ENCODE measurements at regions not wholly inside any gene's neighbourhood (a gene's known extent, or its start where the extent isn't known, plus 50 kb on each side); places are given as distances from the start of the nearest gene placed in this dataset.

DNA sequence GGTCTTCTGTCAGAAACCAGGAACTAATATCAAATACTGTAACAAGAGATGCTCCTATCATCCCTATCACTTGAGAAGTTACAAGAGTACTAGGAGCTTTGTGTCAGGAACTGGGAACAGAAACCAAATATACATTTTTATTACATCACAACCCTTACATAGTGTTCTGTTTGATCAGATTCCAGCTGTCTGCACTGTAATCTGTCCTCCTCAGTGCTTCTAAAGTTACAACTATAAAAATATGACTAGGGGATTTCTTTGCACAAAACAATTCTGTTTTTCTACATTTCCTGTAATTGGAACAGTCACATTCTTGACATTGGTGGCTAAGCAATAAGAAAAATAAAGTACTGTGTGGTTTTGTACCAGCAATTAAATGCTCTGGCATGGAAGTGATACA is 686.0 kb downstream of the PDHA2 start:
- DNase-seq (ENCODE audit: low read depth in 2 of 2): no peak

DNA sequence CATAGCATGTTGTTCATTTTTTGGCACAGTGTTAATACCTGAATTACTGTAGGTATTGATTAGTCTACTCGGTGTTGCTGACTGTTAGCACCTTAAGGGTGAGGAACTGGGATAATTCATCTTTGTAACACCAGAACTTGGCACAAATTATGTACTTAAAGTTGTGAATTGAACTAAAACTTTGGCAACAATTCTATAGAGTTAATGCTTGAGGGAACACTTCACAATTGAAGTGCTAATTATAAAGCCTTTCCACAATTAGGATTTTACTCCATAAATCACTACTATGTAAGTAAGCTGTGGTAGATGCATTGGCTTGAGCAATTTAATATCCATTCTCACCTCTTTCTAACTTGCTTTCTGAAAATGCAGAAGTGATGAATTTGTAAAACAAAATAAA is 686.7 kb downstream of the PDHA2 start:
- DNase-seq (ENCODE audit: low read depth in 2 of 2): no peak

GRCh38 chr4:96531836-96532235 is 691.9 kb downstream of the PDHA2 start:
- no peak for DNase-seq (ENCODE audit: low read depth in 2 of 2)

- DNase-seq (ENCODE audit: low read depth in 2 of 2): no peak
These were observed 703.5 kb downstream of the PDHA2 start for GRCh38 chr4:96543346-96543745.

DNA sequence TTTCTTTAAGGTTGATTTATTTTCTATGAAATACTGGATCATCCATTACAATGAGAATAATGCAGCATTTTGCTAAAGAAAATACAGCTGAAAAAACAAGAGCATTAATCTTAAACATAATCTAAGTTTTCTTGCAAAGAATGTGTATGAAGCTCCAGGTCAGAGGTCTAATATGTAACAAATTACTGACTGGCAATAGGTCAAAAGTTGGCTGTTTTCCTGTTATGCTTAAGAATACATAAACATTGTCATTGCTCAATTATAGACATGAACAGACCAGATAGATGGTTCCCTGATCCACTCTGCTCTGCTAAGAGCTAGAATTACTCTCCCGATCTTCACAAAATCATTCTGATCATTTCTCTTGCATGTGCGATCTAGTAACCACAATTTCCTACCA is 718.6 kb downstream of the PDHA2 start:
- no peak for DNase-seq (ENCODE audit: low read depth in 2 of 2)

GRCh38 chr4:96566755-96567154 is 726.9 kb downstream of the PDHA2 start:
- no peak for DNase-seq (ENCODE audit: low read depth in 2 of 2)

- DNase-seq (ENCODE audit: low read depth in 2 of 2): no peak
These were observed 745.4 kb downstream of the PDHA2 start for GRCh38 chr4:96585304-96585703.

DNA sequence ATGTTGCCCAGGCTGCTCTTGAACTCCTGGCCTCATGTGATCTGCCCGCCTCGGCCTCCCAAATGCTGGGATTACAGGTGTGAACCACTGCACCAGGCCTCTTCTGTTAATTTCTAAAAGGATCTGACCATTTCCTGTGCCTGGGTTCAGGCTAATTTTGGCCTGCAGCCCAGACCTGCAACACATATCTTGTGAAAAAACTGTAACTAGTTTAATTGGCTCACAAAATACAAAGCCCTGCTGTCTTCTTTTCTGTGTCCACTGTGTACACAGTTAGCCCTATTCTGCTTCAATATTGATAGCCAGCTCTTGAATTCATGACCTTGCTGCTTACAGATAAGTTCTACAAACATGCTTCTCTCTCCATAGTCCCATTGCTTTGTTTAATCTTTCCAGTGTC is 753.5 kb downstream of the PDHA2 start:
- DNase-seq (ENCODE audit: low read depth in 2 of 2): no peak

GRCh38 chr4:96598465-96598864 is 758.6 kb downstream of the PDHA2 start:
- DNase-seq (ENCODE audit: low read depth in 2 of 2): no peak

DNA sequence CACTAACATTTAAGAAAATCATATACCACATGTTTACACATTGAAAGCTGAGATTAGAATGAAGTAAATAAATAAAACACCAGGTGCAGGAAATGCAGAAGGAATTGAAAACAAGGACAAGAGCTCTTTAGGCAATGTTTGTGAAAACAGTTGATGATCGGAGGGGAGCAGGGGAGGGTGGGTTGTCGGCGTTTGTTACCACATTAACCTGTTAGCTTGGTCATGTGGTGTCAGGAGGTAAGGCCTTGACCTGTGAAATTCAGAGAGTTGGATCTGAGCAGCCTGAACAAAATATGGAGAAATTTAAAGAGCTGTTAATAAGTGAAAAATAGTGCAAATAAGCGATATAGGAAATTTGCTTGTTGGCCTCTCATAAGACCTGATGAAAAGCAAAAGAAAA is 759.9 kb downstream of the PDHA2 start:
- no peak for DNase-seq (ENCODE audit: low read depth in 2 of 2)

DNA sequence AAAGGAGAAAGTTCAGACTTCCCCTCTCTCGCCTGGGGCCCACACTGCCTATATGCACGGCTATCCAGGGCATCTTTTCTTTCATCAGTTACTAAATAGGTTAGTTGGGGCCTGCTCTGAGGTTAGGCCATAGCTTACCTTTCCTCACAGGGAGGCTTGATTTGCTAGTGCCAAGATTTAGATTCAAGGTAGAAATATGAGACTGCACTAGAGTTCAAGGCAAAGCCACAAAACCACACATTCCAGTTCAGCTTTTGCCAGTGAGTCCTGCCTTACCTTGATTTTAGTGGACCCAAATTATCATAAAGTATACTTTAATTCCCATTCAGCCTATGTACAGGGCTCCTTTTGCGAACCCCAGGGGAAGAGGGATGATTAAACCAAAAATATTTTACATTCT is 762.8 kb downstream of the PDHA2 start:
- no peak for DNase-seq (ENCODE audit: low read depth in 2 of 2)

- DNase-seq (ENCODE audit: low read depth in 2 of 2): no peak
These were observed 763.7 kb downstream of the PDHA2 start for GRCh38 chr4:96603641-96604040.

GRCh38 chr4:96606451-96606850 is 766.6 kb downstream of the PDHA2 start:
- DNase-seq (ENCODE audit: low read depth in 2 of 2): no peak

DNA sequence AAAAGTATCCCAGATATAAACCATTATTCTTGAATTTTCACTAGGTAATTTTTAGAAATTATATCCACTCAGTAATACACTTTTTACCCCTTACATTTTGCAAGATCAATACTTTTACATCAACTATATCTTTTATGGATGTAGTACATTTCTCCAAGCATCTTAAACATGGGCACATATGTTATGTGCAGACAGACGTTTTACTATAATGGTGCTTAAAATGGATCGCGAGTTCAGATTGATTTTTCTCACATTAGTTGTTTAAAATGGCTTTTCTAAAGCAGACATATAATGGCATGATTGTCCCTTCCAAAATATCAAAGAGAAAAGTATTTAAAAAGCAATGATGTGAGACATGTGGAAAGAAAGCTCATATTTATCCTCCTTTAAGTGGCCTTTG is 786.1 kb downstream of the PDHA2 start:
- DNase-seq (ENCODE audit: low read depth in 2 of 2): no peak

- no peak for DNase-seq (ENCODE audit: low read depth in 2 of 2)
These were observed 790.9 kb downstream of the PDHA2 start for GRCh38 chr4:96630839-96631238.

DNA sequence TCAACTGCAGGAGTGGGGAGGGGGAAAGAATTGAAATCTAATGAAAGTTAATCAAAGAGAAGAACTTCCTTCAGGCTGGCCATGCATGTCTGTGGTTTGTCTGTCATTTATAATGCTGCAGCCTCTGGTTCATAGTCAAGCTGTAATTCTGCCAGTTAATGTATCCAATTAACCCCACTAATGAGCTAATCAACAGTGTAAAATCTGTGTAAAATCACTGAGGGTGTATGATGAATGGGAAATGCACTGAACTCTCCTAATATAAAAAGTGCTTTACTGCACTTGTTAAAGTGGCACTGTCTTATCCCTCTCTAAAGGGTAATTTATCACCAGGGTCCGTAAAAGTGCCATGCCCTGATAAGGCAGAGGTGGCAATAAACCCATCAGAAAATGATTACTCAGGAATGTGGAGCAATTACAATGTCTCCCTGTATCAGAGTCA is 798.1 kb downstream of the PDHA2 start:
- DNase-seq (ENCODE audit: low read depth in 2 of 2): no peak

DNA sequence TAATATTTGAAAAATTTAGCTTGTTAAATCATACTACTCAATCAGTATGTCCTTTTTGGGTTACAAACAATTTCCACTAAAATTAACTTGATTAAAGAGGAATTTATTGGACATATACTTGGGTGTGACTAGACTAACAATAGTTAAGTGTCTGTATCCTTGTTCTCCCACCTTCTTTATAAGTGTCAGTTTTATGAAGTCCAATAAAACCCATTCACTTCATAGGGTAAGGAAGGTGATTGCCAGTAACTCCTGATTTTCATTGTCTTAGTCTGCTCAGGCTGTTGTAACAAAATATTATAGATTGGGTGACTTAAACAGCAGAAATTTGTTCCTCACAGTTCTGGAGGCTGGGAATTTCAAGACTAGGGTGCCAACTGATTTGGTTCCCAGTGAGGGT is 800.0 kb downstream of the PDHA2 start:
- no peak for DNase-seq (ENCODE audit: low read depth in 2 of 2)

DNA sequence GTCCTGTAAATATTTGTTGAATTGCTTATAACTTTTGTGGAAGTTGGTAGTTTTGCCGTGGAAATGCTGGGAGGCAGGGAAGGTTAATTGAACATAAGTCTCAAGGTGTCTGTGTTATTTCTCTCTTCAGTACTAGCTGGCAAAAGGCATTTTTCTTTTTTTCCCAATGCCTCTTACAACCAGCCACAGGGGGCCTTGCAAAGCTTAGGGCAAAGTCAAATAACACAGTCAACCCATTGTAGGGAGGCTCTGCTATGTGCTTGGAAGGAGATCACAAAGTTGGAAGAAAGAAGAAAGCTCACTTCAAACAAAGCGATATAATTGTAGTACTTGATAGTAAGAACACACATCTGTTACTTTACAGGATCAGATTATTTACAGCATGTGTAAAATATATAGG is 802.6 kb downstream of the PDHA2 start:
- no peak for DNase-seq (ENCODE audit: low read depth in 2 of 2)

DNA sequence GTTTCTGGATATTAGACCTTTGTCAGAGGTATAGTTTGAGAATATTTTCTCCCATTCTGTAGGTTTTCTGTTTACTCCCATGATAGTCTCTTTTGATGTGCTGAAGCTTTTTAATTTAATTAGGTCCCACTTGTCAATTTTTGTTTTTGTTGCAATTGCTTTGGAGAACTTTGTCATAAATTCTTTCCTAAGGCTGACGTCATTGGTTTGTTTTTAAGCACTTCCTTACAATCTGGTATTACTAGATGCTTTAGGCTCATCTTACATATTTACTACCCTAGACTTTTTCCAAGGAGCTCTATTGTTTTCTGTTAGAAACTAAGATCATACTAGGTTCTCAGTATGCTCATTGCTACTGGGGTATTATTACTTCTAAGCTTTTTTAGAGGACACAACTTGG is 806.3 kb downstream of the PDHA2 start:
- no peak for DNase-seq (ENCODE audit: low read depth in 2 of 2)

DNA sequence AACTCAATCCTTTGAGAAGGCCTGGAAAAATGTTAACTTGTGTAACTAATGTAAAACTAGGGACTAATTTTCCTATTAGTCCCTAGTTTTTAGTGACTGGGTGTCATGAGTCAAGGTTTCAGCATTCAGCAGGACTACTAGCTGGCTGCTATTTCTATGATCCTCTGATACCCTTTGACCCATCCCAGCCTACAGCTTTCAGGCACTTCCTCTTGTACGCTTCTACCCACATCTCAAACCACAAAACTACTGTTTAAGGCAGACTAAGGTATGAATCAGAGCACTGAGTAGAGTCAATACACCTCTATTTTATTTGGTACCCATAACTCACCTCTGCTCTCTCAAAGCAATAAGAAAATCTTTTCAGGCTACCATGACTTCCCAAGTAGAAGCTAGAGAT is 809.6 kb downstream of the PDHA2 start:
- no peak for DNase-seq (ENCODE audit: low read depth in 2 of 2)

GRCh38 chr4:96652158-96652557 is 812.3 kb downstream of the PDHA2 start:
- DNase-seq (ENCODE audit: low read depth in 2 of 2): no peak

DNA sequence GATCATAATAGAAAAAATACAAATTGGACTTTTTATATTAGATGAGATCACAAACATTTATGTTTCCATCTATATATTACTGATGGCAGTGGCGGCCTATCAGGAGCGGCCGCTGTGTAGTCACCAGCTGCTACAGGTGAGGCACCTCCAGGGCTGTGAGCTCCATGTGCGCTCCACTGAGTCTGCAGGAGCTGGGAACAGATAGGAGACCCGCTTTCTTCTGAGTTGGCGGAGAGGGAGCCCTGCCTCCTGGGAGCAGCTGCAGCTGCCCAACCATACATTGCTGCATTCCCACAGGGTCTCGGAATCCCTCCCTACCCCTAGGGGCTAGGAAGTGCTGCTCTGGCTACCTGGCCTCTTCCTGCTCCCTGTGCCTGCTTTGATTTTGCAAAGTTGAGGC is 812.9 kb downstream of the PDHA2 start:
- DNase-seq (ENCODE audit: low read depth in 2 of 2): no peak

- DNase-seq (ENCODE audit: low read depth in 2 of 2): no peak
These were observed 814.2 kb downstream of the PDHA2 start for GRCh38 chr4:96654045-96654444.

- DNase-seq (ENCODE audit: low read depth in 2 of 2): no peak
These were observed 830.5 kb downstream of the PDHA2 start for GRCh38 chr4:96670381-96670780.

- DNase-seq (ENCODE audit: low read depth in 2 of 2): no peak
These were observed 835.5 kb downstream of the PDHA2 start for GRCh38 chr4:96675416-96675815.
